Activated CD8-positive, alpha-beta memory T cell treated with anti-CD3 and anti-CD28 coated beads, Interleukin-2, amount 10 ng/mL, durations not matched to agents 7 days and 5 days (primary cell): ENCODE measurements at regions not wholly inside any gene's neighbourhood (a gene's known extent, or its start where the extent isn't known, plus 50 kb on each side); places are given as distances from the start of the nearest gene placed in this dataset.

Experiments used
- ATAC-seq: fragments of 150-1000 bp; cut with Tn5 transposase; one replicate; pipeline ENCODE4 v1.10.0; 2021; ENCODE audit warnings: moderate library complexity
- CTCF ChIA-PET: fragments of 350-600 bp; sonication (Branson Sonifier 250); formaldehyde crosslinking; loops from one replicate; lab custom pipeline; 2021; ENCODE audit warnings: antibody characterized with exemption; lab: Charles Lee
- DNase-seq: peaks from one replicate; pipeline ENCODE4 v3.0.0-alpha.2; 2020
- H3K27ac Mint-ChIP-seq: one replicate; pipeline ENCODE4 v1.8.0; 2021; ENCODE audit warnings: mild to moderate bottlenecking, mixed read lengths
- H3K27me3 Mint-ChIP-seq: one replicate; pipeline ENCODE4 v1.8.0; 2021; ENCODE audit warnings: mixed read lengths
- H3K36me3 Mint-ChIP-seq: one replicate; pipeline ENCODE4 v1.8.0; 2021; ENCODE audit warnings: mild to moderate bottlenecking, mixed read lengths
- H3K4me1 Mint-ChIP-seq: one replicate; pipeline ENCODE4 v1.8.0; 2021; ENCODE audit warnings: mixed read lengths
- H3K4me3 Mint-ChIP-seq: one replicate; pipeline ENCODE4 v1.8.0; 2021; ENCODE audit warnings: mild to moderate bottlenecking, moderate library complexity, mixed read lengths
- H3K9me3 Mint-ChIP-seq: one replicate; pipeline ENCODE4 v1.8.0; 2022; ENCODE audit warnings: low read depth, mixed read lengths

DNA sequence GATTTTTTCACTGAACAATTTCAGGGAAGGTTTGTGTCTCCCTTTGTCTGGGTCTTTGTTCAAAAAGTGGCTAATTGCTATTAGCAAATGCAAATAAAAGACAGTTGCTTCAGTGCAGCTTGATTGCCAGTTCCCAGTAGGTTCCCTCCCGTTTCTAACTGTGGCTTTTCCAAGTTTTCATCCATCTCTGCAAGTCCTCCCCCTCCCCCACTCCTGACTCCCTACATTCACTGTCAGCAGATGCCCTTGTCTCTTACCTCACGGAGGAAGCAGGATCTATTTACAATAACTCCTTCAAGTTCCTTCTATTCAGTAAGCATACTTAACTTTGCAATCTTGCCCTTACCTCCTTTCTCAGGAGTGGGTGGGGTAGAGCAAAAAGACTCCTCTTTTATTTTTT lies 55.4 kb upstream of the SCEL start:
- DNase-seq = no peak
- Mint-ChIP-seq H3K9me3 (no peaks in the 10 kb centered on the region), H3K27me3 (peaks cover 6% of the 10 kb centered on the region), H3K4me3 (no peak overlapping the region), H3K27ac (no peak overlapping the region), H3K36me3 (peaks cover 1% of the 10 kb centered on the region), H3K4me1 (peaks cover 16% of the 10 kb centered on the region)
- no peak for ATAC-seq
- CTCF ChIA-PET = interaction anchor here (1.1 to 5.0 kb wide), 3 partner anchors 10 to 272 kb away, joined by 4 to 30 read pairs (median 4); partner anchors contain the start of gene MYCBP2

DNA sequence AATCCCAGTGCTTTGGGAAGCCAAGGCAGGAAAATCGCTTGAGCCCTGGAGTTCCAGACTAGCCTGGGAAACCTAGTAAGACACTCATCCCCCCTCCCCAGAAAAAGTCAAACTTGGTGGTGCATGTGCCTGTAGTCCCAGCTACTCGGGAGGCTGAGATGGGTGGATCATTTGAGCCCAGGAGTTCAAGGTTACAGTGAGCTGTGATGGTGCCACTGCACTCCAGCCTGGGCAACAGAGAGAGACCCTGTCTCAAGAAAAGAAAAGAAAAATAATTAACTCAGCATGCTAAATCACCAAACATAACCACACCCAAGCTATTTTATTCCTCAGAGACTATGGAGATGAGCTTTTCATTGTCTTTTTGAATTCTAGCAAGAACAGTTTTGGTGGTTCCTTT lies 56.2 kb upstream of the SCEL start:
- DNase-seq (no peak), ATAC-seq (no peak)
- Mint-ChIP-seq H3K27me3 (peaks cover 6% of the 10 kb centered on the region), H3K36me3 (peaks cover 1% of the 10 kb centered on the region), H3K4me1 (peaks cover 16% of the 10 kb centered on the region), H3K9me3 (no peaks in the 10 kb centered on the region), H3K27ac (no peak overlapping the region), H3K4me3 (no peak overlapping the region)
- CTCF ChIA-PET = interaction anchor here (0.9 to 5.0 kb wide), 13 partner anchors 13 to 506 kb away, joined by 3 to 30 read pairs (median 3); partner anchors contain the start of gene MYCBP2

DNA sequence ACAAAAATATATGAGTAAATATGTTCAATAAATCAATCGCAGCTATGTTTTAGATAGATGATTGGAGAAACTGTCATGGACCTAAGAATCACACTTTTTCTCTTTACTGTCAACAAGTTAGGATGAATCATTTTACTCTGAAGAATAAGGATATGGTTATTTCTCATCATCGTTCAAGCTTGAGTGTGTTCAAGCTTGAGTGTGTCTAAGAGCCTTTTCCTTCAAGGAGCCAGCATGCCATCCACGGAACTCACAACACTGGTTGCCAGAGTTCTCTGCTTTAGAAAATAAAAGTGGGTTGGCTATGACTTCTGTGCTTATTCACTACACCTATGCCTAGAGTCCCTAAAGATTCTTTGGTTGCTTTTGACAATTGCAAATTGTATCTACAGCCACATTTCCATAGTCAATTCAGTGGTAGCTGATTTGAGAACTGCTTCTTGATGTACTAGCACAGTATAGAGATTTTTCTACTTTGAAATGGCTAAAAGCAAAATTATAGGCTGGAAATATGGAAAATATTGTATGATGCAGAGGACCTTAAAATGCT lies 58.1 kb upstream of the SCEL start:
- Mint-ChIP-seq H3K9me3 (no peaks in the 10 kb centered on the region), H3K27ac (no peak overlapping the region), H3K4me3 (no peak overlapping the region), H3K27me3 (peaks cover 6% of the 10 kb centered on the region), H3K36me3 (no peaks in the 10 kb centered on the region), H3K4me1 (peaks cover 16% of the 10 kb centered on the region)
- DNase-seq (no peak), ATAC-seq (no peak)
- CTCF ChIA-PET = interaction anchor here (0.8 to 5.0 kb wide), 10 partner anchors 12 to 497 kb away, joined by 3 to 30 read pairs (median 5); partner anchors contain the start of gene MYCBP2

GRCh38 chr13:77476456-77476855 lies 59.0 kb upstream of the SCEL start:
- Mint-ChIP-seq H3K27ac (no peak overlapping the region), H3K4me1 (peaks cover 16% of the 10 kb centered on the region), H3K4me3 (no peak overlapping the region), H3K36me3 (no peaks in the 10 kb centered on the region), H3K9me3 (no peaks in the 10 kb centered on the region), H3K27me3 (peaks cover 6% of the 10 kb centered on the region)
- ATAC-seq = no peak
- CTCF ChIA-PET = interaction anchor here (5.0 kb wide), 1 partner anchor 150 kb away, joined by 30 read pairs; the partner anchor contains the start of gene MYCBP2
- DNase-seq = no peak

GRCh38 chr13:77475345-77476084 lies 60.0 kb upstream of the SCEL start:
- H3K27me3 Mint-ChIP-seq = peaks cover 6% of the 10 kb centered on the region
- no peak overlapping the region for H3K4me3 Mint-ChIP-seq
- ATAC-seq (no peak), DNase-seq (no peak)
- CTCF ChIA-PET = interaction anchor here (5.0 kb wide), 1 partner anchor 149 kb away, joined by 30 read pairs; the partner anchor contains the start of gene MYCBP2
- no peaks in the 10 kb centered on the region for H3K9me3 Mint-ChIP-seq
- H3K36me3 Mint-ChIP-seq = no peaks in the 10 kb centered on the region
- peaks cover 16% of the 10 kb centered on the region for H3K4me1 Mint-ChIP-seq
- H3K27ac Mint-ChIP-seq = no peak overlapping the region

GRCh38 chr13:77470986-77471385 lies 64.5 kb upstream of the SCEL start:
- Mint-ChIP-seq H3K36me3 (no peaks in the 10 kb centered on the region), H3K4me3 (no peak overlapping the region), H3K9me3 (no peaks in the 10 kb centered on the region), H3K27me3 (peaks cover 2% of the 10 kb centered on the region), H3K27ac (no peak overlapping the region), H3K4me1 (no peaks in the 10 kb centered on the region)
- DNase-seq = no peak
- no peak for ATAC-seq
- CTCF ChIA-PET = no interaction called here

GRCh38 chr13:77466753-77467422 lies 68.6 kb upstream of the SCEL start:
- CTCF ChIA-PET = no interaction called here
- ATAC-seq = no peak

GRCh38 chr13:77465603-77466195 lies 69.8 kb upstream of the SCEL start:
- H3K9me3 Mint-ChIP-seq = no peaks in the 10 kb centered on the region
- H3K4me1 Mint-ChIP-seq = no peaks in the 10 kb centered on the region
- H3K4me3 Mint-ChIP-seq = no peak overlapping the region
- H3K27me3 Mint-ChIP-seq = peaks cover 8% of the 10 kb centered on the region
- no peak overlapping the region for H3K27ac Mint-ChIP-seq
- DNase-seq (no peak), ATAC-seq (no peak)
- H3K36me3 Mint-ChIP-seq = no peaks in the 10 kb centered on the region
- CTCF ChIA-PET = interaction anchor here (1.6 kb wide), 1 partner anchor 12 kb away, joined by 4 read pairs; no protein-coding TSS in a partner anchor

More at GRCh38 chr13:77466753-77467422, 68.6 kb upstream of the SCEL start:
- H3K9me3 Mint-ChIP-seq = no peaks in the 10 kb centered on the region
- H3K36me3 Mint-ChIP-seq = no peaks in the 10 kb centered on the region
- no peaks in the 10 kb centered on the region for H3K4me1 Mint-ChIP-seq
- DNase-seq = no peak
- H3K4me3 Mint-ChIP-seq = no peak overlapping the region
- peaks cover 6% of the 10 kb centered on the region for H3K27me3 Mint-ChIP-seq
- no peak overlapping the region for H3K27ac Mint-ChIP-seq

GRCh38 chr13:77460195-77460594 lies 75.3 kb upstream of the SCEL start:
- ATAC-seq = no peak
- no peaks in the 10 kb centered on the region for H3K4me1 Mint-ChIP-seq
- CTCF ChIA-PET = interaction anchor here (0.6 to 0.9 kb wide), 3 partner anchors 45 to 250 kb away, joined by 3 read pairs; no protein-coding TSS in a partner anchor
- no peak overlapping the region for H3K4me3 Mint-ChIP-seq
- no peak for DNase-seq
- H3K9me3 Mint-ChIP-seq = no peaks in the 10 kb centered on the region
- H3K27ac Mint-ChIP-seq = no peak overlapping the region
- no peaks in the 10 kb centered on the region for H3K36me3 Mint-ChIP-seq
- H3K27me3 Mint-ChIP-seq = peaks cover 17% of the 10 kb centered on the region

GRCh38 chr13:77459592-77459991 lies 75.9 kb upstream of the SCEL start:
- ATAC-seq = no peak
- no peaks in the 10 kb centered on the region for H3K9me3 Mint-ChIP-seq
- no peak for DNase-seq
- CTCF ChIA-PET = interaction anchor here (0.9 kb wide), 1 partner anchor 251 kb away, joined by 3 read pairs; no protein-coding TSS in a partner anchor
- H3K4me1 Mint-ChIP-seq = no peaks in the 10 kb centered on the region
- H3K36me3 Mint-ChIP-seq = no peaks in the 10 kb centered on the region
- peaks cover 17% of the 10 kb centered on the region for H3K27me3 Mint-ChIP-seq
- no peak overlapping the region for H3K4me3 Mint-ChIP-seq
- no peak overlapping the region for H3K27ac Mint-ChIP-seq

GRCh38 chr13:77458736-77459135 lies 76.8 kb upstream of the SCEL start:
- H3K4me3 Mint-ChIP-seq = no peak overlapping the region
- H3K27me3 Mint-ChIP-seq = peaks cover 20% of the 10 kb centered on the region
- CTCF ChIA-PET = no interaction called here
- no peak overlapping the region for H3K27ac Mint-ChIP-seq
- no peaks in the 10 kb centered on the region for H3K36me3 Mint-ChIP-seq
- no peaks in the 10 kb centered on the region for H3K9me3 Mint-ChIP-seq
- DNase-seq (no peak), ATAC-seq (no peak)
- no peaks in the 10 kb centered on the region for H3K4me1 Mint-ChIP-seq

DNA sequence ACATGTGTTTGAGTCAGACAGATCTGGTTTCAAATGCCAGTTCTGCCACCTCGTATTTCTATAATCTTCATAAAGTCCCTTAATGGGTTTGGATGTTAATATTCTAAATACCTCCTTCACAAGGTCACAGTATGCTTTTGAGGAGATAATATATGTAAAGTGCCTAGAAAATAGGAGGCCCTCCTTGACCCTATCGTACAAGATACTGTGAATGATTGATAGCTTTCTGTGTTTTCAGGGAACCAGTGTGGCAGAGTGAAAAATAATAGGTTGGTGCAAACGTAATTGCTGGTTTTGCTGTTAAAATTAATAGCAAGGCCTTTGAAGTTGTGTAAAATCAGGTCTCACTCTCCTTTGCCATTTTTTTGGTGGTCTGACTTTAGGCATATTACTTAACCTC lies 77.5 kb upstream of the SCEL start:
- no peak for ATAC-seq
- Mint-ChIP-seq H3K27me3 (peaks cover 20% of the 10 kb centered on the region), H3K27ac (no peak overlapping the region), H3K4me3 (no peak overlapping the region), H3K9me3 (no peaks in the 10 kb centered on the region), H3K4me1 (no peaks in the 10 kb centered on the region), H3K36me3 (no peaks in the 10 kb centered on the region)
- DNase-seq = no peak
- CTCF ChIA-PET = no interaction called here

GRCh38 chr13:77456271-77456670 lies 79.2 kb upstream of the SCEL start:
- CTCF ChIA-PET = no interaction called here
- ATAC-seq (no peak), DNase-seq (no peak)
- Mint-ChIP-seq H3K4me3 (no peak overlapping the region), H3K36me3 (no peaks in the 10 kb centered on the region), H3K27ac (no peak overlapping the region), H3K9me3 (no peaks in the 10 kb centered on the region), H3K4me1 (no peaks in the 10 kb centered on the region), H3K27me3 (peaks cover 21% of the 10 kb centered on the region)
